Stimulated activated CD8-positive, alpha-beta memory T cell treated with anti-CD3 and anti-CD28 coated beads, Interleukin-12 subunit alpha, Interleukin-12 subunit beta, amount 100 ng/mL, for 1 hour (primary cell): ENCODE measurements at regions not wholly inside any gene's neighbourhood (a gene's known extent, or its start where the extent isn't known, plus 50 kb on each side); places are given as distances from the start of the nearest gene placed in this dataset.

Experiments used
- DNase-seq: peaks from one replicate; pipeline ENCODE4 v3.0.0-alpha.2; 2020; ENCODE audit warnings: low read depth

GRCh38 chrX:69362856-69363255, 141.3 kb upstream of the NALF2 start:
- no peak for DNase-seq

GRCh38 chrX:69362354-69362753, 141.8 kb upstream of the NALF2 start:
- DNase-seq: no peak

- no peak for DNase-seq
These were observed 142.7 kb upstream of the NALF2 start for GRCh38 chrX:69361311-69361845.

- no peak for DNase-seq
These were observed 146.8 kb upstream of the NALF2 start for GRCh38 chrX:69357317-69357716.

DNA sequence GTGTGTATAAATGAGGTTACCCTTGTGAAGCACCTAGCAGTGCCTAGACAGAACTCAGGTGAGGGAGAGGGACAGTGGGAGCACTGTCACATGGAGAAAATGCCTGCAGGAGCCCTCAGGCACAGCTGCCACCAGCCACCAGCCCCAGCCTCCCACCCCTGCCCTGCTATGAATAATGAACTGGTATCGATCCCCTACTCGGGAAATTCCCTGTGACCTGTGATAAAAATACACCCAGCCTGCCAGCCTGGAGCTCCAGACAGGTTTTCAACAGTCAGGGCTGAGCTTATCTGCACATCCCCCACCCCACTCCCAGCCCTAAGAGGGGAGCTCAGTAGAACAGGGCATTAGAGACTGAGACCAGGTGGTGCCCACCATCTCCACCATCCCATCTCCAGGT, 159.6 kb upstream of the PJA1 start:
- DNase-seq: no peak

DNA sequence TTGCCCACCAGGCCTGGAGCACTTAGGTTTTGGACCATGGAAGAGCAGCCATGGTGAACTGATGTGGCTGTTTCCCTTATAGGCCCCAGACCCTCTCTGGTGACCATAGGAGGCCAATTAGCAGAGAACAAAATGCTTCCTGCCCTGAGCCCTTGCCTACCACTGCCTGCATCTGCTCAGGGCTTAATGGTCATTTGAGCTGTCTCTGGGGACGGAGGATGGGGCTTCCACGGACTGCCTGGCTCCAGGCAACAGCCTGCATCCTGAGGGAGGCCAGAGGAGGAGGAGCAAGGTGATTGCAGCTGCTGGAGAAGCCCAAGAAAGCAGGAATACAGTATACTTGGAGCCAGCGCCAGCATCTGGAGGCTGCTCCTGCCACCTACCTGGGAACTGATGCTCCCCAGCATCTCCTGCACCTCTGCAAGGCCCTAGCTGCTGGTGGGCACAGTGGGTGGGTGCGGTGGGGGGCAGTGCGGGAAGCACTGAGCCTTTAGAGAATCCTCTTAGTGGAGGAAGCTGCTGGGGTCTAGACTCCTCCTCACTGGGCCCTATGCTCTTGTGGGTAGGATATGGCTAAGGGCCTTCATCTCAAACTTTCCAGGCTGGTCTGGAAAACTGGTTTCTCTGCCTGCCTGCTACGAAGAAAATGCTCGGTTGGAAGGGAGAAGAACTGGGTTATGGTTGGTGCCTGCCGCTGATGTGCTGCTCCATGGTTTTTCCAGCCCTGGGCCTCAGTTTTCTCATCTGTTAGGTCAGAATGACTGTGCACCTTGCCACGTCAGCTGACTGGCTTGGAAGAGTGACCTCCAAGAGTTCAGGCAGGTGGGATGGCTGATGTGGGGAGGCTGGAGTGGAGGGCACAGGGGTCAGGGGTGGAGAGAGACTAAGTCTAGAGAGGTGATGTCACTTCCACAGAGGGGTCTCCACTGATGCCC, 158.8 kb upstream of the PJA1 start:
- no peak for DNase-seq

DNA sequence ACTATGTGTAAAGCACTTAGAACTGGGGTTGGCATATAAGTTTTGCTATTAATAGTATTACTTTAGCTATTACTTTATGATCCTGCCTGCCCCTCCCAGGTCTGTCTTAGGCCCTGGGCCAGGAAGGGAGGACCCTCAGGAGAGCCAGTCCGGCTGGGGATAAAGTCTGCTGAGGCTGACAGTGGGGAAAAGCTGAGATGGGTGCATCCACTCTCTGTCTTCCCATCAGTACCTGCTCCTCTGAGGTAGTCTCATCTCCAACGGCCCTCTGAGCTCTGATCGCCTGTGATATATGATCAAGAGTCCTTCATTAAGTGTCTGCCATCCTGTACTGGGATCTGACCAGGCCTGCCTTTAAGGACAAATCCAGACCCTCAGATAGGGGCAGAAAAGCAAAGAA, 156.5 kb upstream of the PJA1 start:
- DNase-seq: no peak

DNA sequence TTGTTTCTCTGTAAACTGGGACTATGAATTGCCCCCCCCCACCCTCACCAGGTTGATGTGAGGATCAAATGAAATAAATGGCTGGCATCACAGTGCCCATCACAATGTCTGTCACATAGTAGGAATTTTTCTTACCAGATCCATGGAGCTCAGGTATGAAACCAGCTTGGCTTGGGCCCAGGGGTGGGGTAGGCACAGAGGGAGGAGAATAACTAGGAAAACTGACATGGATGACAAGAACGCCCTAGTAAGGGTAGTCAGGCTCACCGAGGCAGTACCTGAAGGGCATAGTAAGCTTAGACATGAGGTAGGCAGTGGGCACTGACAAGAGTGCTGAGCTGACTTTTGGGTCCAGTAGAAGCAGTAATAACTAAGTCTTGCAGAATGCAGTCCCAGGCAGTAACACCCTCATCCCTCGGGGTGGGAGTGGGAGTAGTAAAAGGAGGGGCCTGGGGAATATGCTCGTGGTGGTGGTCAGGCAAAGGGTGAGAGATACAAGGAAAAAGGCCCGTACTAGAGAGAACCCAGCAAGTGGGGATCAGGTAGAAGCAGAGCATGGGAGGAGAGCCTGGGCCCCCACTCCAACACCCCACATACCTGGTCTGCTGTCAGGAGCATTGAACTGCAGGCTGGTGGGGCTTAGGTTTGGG, 155.9 kb upstream of the PJA1 start:
- DNase-seq: no peak

- no peak for DNase-seq
These were observed 154.9 kb upstream of the PJA1 start for GRCh38 chrX:69320116-69320515.

DNA sequence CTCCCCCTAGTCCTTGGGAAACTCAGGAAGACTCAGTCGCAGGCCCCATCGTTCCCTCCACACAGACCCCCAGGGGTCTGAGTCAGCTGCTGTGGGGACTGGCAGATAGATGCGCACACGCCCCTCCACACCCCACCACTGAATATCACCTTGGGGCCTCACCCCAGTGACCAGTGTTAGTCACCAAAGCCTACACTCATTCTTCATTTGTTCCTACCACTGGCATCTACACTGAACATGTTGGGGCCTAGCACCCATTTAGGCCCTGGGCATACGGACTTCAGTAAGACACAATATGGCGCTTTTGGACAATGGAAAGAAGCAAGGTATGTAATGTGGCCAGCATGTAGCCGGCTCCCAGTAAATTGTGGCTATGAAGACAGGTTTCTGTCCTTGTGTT, 154.1 kb upstream of the PJA1 start:
- DNase-seq: no peak

DNA sequence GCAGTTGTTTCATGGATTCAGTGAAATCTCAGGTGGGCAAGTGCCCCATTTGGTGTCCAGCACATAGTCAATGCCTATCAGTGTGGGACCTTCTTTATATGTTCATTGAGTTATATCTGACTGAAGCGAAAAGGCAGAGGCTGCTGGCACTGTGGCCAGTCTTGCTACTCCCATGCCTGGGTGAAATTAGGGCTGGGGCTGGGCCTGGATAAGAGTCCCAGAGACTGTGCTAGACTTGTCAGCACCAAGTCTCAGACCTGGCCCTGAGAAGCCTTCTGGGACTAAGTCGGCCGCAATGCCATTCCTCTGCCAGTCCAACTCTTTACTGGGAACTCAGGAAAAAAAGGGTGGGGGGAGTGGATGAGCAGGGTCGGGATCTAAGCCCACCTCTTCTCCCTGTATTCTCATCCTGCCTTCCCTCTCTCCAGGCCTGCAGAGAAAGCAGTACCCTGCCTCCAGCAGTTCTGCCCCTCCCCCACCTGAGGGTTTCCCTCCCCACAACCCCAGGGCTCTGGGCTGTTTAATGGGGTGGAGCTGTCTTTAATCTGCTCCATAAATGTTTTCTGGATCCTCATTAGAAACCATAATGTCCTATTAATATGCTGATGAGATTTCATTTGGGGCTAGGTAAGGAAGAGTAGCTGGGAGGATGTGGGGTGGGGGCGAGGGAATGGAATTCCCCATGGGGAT, 153.5 kb upstream of the PJA1 start:
- no peak for DNase-seq

GRCh38 chrX:69317721-69318120, 152.5 kb upstream of the PJA1 start:
- no peak for DNase-seq

DNA sequence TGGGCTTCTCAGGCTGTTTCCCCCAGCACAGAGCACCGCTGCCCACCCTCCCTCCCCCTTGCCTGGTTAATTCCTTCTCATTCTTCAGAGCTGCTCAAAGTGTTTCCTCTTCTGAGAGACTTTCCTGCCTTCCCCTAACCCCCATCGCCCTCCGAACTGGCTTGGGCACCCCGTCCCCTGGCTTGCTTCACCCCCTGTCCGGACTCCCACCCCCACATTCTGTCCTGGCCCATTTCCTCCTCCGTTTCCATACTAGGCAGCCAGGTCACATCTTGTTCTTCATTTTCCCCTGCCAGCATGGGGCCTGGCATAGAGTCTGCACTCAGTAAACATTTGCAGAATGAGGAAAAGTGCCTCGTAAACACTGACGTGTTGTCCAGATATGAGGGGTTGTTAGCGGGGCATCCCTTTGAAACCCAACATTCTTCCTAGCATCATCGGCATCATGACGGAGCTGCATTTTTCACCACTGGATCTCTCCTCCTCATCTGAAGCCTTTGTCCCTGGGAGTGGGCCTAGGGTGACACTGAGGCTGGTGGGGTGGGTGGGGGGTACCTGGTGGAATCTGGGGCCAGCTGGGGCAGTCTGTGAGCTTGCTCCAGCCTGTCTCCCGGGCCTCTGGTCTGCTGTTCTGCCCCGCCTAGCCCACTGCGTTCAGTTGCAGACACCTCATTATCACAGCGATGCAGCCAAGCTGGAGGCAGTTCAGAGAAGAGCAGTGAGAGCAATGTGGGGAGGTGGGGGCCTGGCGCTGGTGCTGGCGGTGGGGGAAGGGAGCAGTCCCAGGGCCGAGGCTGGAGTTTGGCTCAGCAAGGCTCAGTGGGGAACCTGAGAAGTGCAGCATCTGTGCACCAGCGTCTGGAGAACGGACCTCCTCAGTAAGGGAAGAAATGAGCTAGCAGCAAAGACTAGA, 149.4 kb upstream of the PJA1 start:
- no peak for DNase-seq

DNA sequence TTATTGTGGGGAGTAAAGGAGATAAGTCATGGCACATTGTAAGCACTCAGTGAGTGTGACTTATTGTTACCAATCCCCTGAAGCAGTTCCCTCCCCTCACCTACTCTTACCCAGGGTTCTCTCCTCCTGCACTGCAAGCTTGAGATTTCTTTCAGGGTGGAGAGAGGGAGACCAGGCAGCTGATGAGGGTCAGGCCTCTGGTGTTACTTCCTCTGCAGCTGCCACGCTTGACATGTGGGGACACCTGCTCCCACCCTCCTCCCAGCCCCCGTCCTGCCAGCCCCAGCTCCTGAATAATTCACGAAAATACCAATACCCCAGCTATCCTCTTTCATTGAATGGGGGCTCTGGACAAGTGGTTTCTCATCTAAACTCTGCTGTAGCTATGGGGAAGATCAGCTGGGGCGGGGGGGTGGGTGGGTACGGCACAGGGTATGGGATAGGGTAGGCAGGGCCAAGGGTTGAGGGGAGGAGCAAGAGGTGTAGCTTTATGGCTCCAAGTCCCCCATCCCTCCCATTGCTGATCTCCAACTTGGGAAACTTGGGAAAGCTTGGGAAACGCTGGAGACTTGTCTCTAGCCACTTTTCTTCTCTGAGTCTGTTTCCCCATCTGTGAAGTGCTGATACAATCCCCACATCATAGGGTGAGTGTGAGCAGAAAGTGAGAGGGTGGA, 148.5 kb upstream of the PJA1 start:
- no peak for DNase-seq

- DNase-seq: no peak
These were observed 146.8 kb upstream of the PJA1 start for GRCh38 chrX:69311936-69312670.

DNA sequence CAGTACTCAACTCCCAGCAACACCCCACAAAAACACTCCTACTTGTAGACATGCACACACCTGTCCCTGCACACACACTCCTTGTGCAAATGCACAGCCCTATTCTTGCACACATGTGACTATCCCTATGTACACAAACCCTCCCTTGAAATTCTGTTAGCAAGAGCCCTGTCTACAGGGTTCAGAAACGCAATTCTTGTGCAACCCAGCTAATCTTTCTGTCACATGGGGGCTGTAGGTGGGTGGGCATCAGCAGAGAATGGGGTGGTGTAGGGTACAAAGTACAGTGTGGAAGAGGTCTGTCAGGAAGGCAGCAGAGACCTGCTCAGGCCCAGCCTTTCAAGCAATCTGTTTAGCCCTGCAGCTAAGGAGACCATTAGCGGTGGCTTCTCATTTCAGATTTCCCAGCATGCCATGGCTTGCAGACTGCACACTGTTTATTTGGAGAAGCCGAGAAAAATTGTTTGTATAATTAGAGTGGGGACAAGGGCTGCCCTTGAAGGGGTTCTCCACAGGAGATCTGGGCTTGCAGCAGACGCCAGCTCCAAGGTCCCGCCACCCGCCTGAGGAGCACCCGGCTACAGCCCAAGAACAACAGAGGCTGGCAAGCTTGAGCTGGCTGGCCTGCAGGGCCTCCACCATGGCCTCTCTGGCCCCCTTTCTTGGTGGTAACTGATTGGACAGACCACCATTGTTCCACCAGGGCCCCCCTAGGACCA, 144.0 kb upstream of the PJA1 start:
- DNase-seq: no peak

- DNase-seq: no peak
These were observed 142.5 kb upstream of the PJA1 start for GRCh38 chrX:69307756-69308155.

GRCh38 chrX:69307029-69307428, 141.8 kb upstream of the PJA1 start:
- no peak for DNase-seq

DNA sequence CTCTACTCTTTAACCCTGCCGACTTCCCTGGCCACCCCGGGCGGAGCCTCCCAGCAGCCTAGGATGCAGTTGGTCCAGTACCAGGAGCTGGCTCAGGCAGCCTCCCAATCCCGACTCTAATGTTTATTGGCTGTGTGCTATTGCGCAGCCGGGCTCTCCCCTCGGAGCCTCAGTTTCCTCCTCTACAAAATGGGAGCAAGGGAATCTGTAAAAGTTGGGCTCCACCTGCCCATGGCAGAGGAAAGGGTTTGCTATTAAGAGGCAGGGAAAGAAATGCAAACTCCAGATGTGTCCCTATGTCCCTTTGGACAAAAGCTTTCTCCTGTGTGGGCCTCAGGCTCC, 140.8 kb upstream of the PJA1 start:
- DNase-seq: no peak
